H1 (cell line): ENCODE measurements at regions not wholly inside any gene's neighbourhood (a gene's known extent, or its start where the extent isn't known, plus 50 kb on each side); places are given as distances from the start of the nearest gene placed in this dataset.

Source experiments
- CHD2 ChIP-seq: IDR thresholded peaks from 2 replicates; pipeline ENCODE4 v1.6.1; 2012; ENCODE audit warnings: low read length, improper control_type of control experiment
- KDM1A ChIP-seq: fragments of 200-600, 300-600 bp; sonication (generic); IDR thresholded peaks from 2 replicates; pipeline ENCODE4 v1.7.1; 2016; ENCODE audit warnings: mild to moderate bottlenecking, low read length, borderline replicate concordance
- RAD21 ChIP-seq, 2 experiments: IDR thresholded peaks in 1 of 2; conservative IDR thresholded peaks in 1 of 2; 2 replicates each; pipeline ENCODE4 v1.6.1; 2011; ENCODE audit warnings: low read depth in 2 of 2, low read length in 2 of 2, improper control_type of control experiment in 1 of 2, inconsistent platforms in 1 of 2, mild to moderate bottlenecking in 1 of 2, moderate library complexity in 1 of 2
- TEAD4 ChIP-seq: IDR thresholded peaks from 2 replicates; pipeline ENCODE4 v1.6.1; 2012; ENCODE audit warnings: low read depth, low read length, inconsistent platforms, mixed read lengths

- TF ChIP-seq KDM1A, result no peak
- TF ChIP-seq RAD21 (IDR thresholded peaks at IDR 0.05 in 1 of 2, conservative IDR thresholded peaks at IDR 0.05 in 1 of 2; ENCODE audit: low read depth in 2 of 2, low read length in 2 of 2), result no peak
- no peak for TF ChIP-seq CHD2
- TF ChIP-seq TEAD4, result 0 out of 2 replicates have a peak, but pooled peaks have one; percentile 32
Measured at GRCh38 chr18:7514796-7515440, 52.2 kb upstream of the PTPRM start (continued).
